Uterus (tissue), 3 donors: ENCODE measurements at regions not wholly inside any gene's neighbourhood (a gene's known extent, or its start where the extent isn't known, plus 50 kb on each side); places are given as distances from the start of the nearest gene placed in this dataset.

ENCODE experiments used
- DNase-seq, 2 donors: peaks; one replicate each; pipeline ENCODE4 v3.0.0-alpha.2; 2019 to 2020
- H3K27ac ChIP-seq, 2 donors: fragments of 200-600 bp; sonication (generic); 1 replicate in 1 of 2; 2 replicates in 1 of 2; pipeline ENCODE4 v1.5.1; 2016 to 2018
- H3K27me3 ChIP-seq, 2 donors: fragments of 200-600 bp; sonication (generic); one replicate each; pipeline ENCODE4 v1.5.1; 2018 to 2019; ENCODE audit warnings: control low read depth in 1 of 2
- H3K36me3 ChIP-seq, 2 donors: fragments of 200-600 bp; sonication (generic); one replicate each; pipeline ENCODE4 v1.5.1; 2019; ENCODE audit warnings: control low read depth in 1 of 2
- H3K4me1 ChIP-seq, 2 donors: fragments of 200-600 bp; sonication (generic); one replicate each; pipeline ENCODE4 v1.5.1; 2018 to 2019; ENCODE audit warnings: control low read depth in 1 of 2
- H3K4me3 ChIP-seq, 2 donors: fragments of 200-600 bp; sonication (generic); 1 replicate in 1 of 2; 2 replicates in 1 of 2; pipeline ENCODE4 v1.5.1; 2018 to 2019; ENCODE audit warnings: mild to moderate bottlenecking in 1 of 2
- H3K9me3 ChIP-seq, 2 donors: fragments of 200-600 bp; sonication (generic); one replicate each; pipeline ENCODE4 v1.5.1; 2019; ENCODE audit warnings: control low read depth in 1 of 2
- POLR2A ChIP-seq, 2 donors: fragments of 450-650 bp; IDR thresholded peaks; one replicate each; pipeline ENCODE4 v1.6.1; 2016; ENCODE audit warnings: antibody characterized with exemption in 2 of 2, mild to moderate bottlenecking in 1 of 2, moderate library complexity in 1 of 2
- intact Hi-C: fragments of 100-400 bp; cut with DNase I; formaldehyde crosslinking; loops from one replicate; pipeline ENCODE4 v1.15.1; 2023; ENCODE audit warnings: low total_unique reads
- TF ChIP-seq, protein P1 (sequence below), 4 experiments: fragments of 200-600 bp in 2 of 4; fragments of 450-650 bp in 2 of 4; sonication (generic) in 2 of 4; IDR thresholded peaks; one replicate each; pipeline ENCODE4 v1.5.1; 2016 to 2019; ENCODE audit warnings: antibody characterized with exemption in 4 of 4, mild to moderate bottlenecking in 2 of 4, moderate library complexity in 1 of 4
- donor health status: DM: yes; HTN: yes; CAD: no.

DNA sequence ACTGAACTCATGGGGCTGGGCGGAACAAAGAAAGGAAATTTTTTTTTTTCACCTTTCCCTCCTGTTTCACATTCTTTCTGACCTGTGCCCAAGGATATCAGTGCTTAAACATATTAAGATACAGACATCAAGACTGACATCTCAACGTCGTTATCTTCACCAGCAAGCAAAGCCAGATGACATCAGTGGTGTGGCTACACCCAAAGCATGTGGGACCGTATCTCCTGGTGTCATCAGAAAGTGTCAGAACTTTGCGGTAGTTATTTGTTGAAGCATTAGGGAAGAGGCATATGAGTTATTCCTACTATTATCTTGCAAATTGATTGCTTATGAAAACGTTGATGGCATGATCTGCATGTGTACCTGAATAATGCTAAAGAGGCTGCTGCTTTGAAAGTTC, 487.4 kb downstream of the TLE4 start:
- no peaks in the 10 kb centered on the region for H3K9me3 ChIP-seq
- no peak overlapping the region for H3K27ac ChIP-seq
- DNase-seq, result no peak
- TF ChIP-seq POLR2A (IDR thresholded peaks at IDR 0.05), result no peak
- TF ChIP-seq, protein P1, sequence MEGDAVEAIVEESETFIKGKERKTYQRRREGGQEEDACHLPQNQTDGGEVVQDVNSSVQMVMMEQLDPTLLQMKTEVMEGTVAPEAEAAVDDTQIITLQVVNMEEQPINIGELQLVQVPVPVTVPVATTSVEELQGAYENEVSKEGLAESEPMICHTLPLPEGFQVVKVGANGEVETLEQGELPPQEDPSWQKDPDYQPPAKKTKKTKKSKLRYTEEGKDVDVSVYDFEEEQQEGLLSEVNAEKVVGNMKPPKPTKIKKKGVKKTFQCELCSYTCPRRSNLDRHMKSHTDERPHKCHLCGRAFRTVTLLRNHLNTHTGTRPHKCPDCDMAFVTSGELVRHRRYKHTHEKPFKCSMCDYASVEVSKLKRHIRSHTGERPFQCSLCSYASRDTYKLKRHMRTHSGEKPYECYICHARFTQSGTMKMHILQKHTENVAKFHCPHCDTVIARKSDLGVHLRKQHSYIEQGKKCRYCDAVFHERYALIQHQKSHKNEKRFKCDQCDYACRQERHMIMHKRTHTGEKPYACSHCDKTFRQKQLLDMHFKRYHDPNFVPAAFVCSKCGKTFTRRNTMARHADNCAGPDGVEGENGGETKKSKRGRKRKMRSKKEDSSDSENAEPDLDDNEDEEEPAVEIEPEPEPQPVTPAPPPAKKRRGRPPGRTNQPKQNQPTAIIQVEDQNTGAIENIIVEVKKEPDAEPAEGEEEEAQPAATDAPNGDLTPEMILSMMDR (IDR thresholded peaks at IDR 0.05), result no peak
- intact Hi-C loops, result no loop called here
- H3K27me3 ChIP-seq, result no peaks in the 10 kb centered on the region
- no peaks in the 10 kb centered on the region for H3K4me1 ChIP-seq
- no peak overlapping the region for H3K4me3 ChIP-seq
- no peaks in the 10 kb centered on the region for H3K36me3 ChIP-seq

DNA sequence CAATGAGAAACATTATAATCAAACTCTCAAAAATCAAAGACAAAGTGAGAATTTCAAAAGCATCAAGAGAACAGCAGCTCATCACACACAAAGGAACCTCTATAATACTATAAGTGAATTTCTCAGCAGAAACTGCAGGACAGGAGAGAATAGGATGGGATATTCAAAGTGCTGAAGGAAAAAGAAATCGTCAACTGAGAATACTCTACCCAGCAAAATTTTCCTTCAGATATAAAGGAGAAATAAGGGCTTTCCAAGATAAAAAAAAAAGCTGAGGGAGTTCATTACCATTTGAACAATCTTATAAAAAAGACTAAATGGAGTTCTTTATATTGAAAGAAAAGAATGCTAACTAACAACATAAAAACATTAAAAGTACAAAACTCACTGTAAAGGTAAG, 481.1 kb downstream of the TLE4 start:
- no peaks in the 10 kb centered on the region for H3K4me1 ChIP-seq
- H3K4me3 ChIP-seq, result no peak overlapping the region
- H3K9me3 ChIP-seq, result no peaks in the 10 kb centered on the region
- H3K27me3 ChIP-seq, result no peaks in the 10 kb centered on the region
- no peak for TF ChIP-seq POLR2A (IDR thresholded peaks at IDR 0.05)
- TF ChIP-seq, protein P1 (IDR thresholded peaks at IDR 0.05), result no peak
- intact Hi-C loops, result no loop called here
- H3K36me3 ChIP-seq, result no peaks in the 10 kb centered on the region
- no peak for DNase-seq
- H3K27ac ChIP-seq, result no peak overlapping the region

DNA sequence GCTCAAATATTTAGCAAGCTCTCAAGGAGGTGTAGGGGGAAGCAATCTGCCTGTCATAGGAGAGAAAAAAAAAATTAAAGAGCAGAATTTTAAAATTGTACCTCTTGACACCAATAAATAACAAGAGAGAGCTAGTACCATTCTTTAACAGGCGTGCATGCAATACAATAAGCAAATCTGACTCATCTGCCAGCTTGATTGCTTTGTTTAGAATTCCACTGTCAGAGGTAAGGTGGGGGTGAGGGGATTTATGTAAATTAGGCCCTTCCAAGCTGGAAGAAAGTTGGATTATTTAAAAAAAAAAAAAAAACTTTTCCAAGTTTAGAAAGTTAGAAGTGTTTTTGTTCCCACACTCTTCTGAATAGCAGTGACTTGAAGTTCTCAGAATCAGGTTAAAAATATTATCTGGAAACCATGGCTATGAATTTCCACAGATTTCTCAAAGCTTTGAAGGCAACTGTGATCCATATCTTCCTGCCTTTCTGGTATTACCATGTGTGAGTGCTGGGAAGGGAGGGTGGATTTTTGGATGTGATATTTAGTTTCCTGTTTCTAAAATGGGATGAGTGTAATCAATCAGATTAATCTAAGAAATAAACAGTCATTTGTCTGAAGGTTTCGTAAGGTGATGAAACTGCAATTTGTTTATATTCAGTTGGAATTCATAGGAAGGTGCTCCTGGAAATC, 477.5 kb downstream of the TLE4 start:
- Histone ChIP-seq H3K27ac (no peak overlapping the region), H3K27me3 (no peaks in the 10 kb centered on the region), H3K4me3 (no peak overlapping the region), H3K9me3 (no peaks in the 10 kb centered on the region), H3K36me3 (no peaks in the 10 kb centered on the region), H3K4me1 (no peaks in the 10 kb centered on the region)
- no peak for DNase-seq
- no peak for TF ChIP-seq POLR2A (IDR thresholded peaks at IDR 0.05)
- TF ChIP-seq, protein P1 (IDR thresholded peaks at IDR 0.05), result no peak
- intact Hi-C loops, result no loop called here

DNA sequence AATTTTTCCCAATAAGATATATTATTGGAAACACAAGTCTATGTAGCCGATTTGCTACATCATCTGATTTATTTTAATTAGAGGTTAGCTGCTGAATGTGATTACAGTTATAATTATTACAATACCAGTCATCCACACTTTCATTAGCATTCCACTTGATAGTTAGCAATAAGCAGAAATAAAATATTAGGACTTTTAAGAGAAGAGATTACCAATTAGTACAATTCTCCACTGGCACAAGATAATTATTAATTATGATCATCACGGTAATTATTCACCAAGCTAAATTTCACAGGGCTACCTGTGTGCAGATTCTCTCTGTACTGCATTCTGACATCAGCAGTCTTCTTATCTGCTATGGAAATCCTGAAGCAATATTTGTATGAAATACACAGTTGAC, 474.7 kb downstream of the TLE4 start:
- intact Hi-C loops, result no loop called here
- no peaks in the 10 kb centered on the region for H3K9me3 ChIP-seq
- no peak overlapping the region for H3K4me3 ChIP-seq
- no peak for DNase-seq
- no peak overlapping the region for H3K27ac ChIP-seq
- no peaks in the 10 kb centered on the region for H3K4me1 ChIP-seq
- TF ChIP-seq POLR2A (IDR thresholded peaks at IDR 0.05), result no peak
- TF ChIP-seq, protein P1 (IDR thresholded peaks at IDR 0.05), result no peak
- no peaks in the 10 kb centered on the region for H3K36me3 ChIP-seq
- no peaks in the 10 kb centered on the region for H3K27me3 ChIP-seq

DNA sequence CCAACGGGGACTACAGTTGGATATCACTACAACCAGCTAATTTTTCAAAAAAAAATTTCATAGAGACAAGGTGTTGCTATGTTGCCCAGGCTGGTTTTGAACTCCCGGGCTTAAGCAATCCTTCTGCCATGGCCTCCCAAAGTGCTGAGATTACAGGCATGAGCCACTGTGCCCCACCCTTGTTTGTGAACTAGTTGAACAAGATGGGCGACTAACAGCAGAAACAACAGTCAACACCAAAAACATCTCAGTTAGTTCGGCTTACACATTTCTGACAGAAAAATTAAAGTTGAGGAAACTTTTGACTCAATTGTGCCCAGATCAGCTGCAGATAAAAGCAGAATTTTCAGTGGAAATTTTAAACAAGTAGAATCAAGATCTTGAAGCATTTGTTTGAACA, 470.1 kb downstream of the TLE4 start:
- H3K4me1 ChIP-seq, result no peaks in the 10 kb centered on the region
- no peaks in the 10 kb centered on the region for H3K27me3 ChIP-seq
- H3K36me3 ChIP-seq, result no peaks in the 10 kb centered on the region
- H3K27ac ChIP-seq, result no peak overlapping the region
- TF ChIP-seq, protein P1 (IDR thresholded peaks at IDR 0.05), result no peak
- TF ChIP-seq POLR2A (IDR thresholded peaks at IDR 0.05), result no peak
- no peak for DNase-seq
- no peak overlapping the region for H3K4me3 ChIP-seq
- H3K9me3 ChIP-seq, result no peaks in the 10 kb centered on the region
- intact Hi-C loops, result no loop called here
